ENCODE measurements at regions not wholly inside any gene's neighbourhood (a gene's known extent, or its start where the extent isn't known, plus 50 kb on each side); places are given as distances from the start of the nearest gene placed in this dataset.

DNA sequence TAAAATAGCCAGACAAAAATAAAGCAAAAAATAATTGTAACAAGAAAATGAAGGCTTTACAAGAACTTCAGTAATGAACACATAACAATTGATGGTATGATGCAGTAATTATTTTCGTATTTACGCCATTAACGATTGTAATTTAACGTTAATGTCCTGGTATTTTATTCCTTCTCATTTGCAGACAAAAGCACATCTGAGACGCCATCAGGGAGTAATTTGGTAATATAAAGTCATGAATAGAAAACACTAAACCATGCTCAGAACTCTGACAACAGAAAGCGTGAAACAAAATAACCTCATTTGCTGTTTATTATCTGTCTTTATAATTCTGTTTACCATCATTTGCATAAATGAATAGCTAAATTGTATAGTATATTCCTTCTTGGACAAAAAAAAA, 336.6 kb upstream of the THRB start:
- POLR2A ChIA-PET (ENCODE audit: partially characterized antibody) = no interaction called here
- Histone ChIP-seq H4K8ac (ENCODE audit: extremely low read depth, insufficient read depth, low read length) (no peak overlapping the region), H2BK15ac (ENCODE audit: low read length) (no peak overlapping the region), H3K56ac (replicated peaks; ENCODE audit: insufficient read length, low read depth, low read length) (no peak overlapping the region), H3K79me1 (ENCODE audit: low read depth, low read length) (no peaks in the 10 kb centered on the region), H4K91ac (replicated peaks; ENCODE audit: insufficient read length, low read length) (no peak overlapping the region), H2BK120ac (replicated peaks; ENCODE audit: low read depth, low read length) (no peak overlapping the region), H2BK20ac (ENCODE audit: low read length) (no peak overlapping the region), H3K4me2 (ENCODE audit: insufficient read depth in 1 of 2, low read depth in 2 of 2, low read length in 2 of 2) (no peak overlapping the region; a peak in 1 of 4 replicates), H3K36me3 (ENCODE audit: control insufficient read depth in 2 of 4, insufficient read depth in 4 of 4, low read length in 3 of 4) (no peaks in the 10 kb centered on the region), H4K20me1 (replicated peaks in 1 of 2; ENCODE audit: control insufficient read depth in 1 of 2, insufficient read depth in 2 of 2, low read length in 2 of 2) (peaks cover 0 to 3% of the 10 kb centered on the region in 2 experiments), H3K4me1 (replicated peaks in 1 of 4; ENCODE audit: control insufficient read depth in 3 of 4, insufficient read depth in 4 of 4, low read length in 3 of 4) (peaks cover 0 to 10% (median 4%) of the 10 kb centered on the region in 4 experiments; a peak in 5 of 7 replicates), H3K14ac (ENCODE audit: insufficient read length) (no peak overlapping the region), H3K9me3 (ENCODE audit: insufficient read depth in 2 of 2, low read depth in 1 of 2, low read length in 1 of 2) (no peaks in the 10 kb centered on the region), H3K4me3 (ENCODE audit: extremely low read depth in 1 of 4, insufficient read depth in 2 of 4, low read depth in 3 of 4, low read length in 4 of 4) (no peak overlapping the region), H4K5ac (ENCODE audit: insufficient read length, low read depth, low read length) (no peak overlapping the region), H3K79me2 (ENCODE audit: control insufficient read depth in 1 of 2, insufficient read depth in 2 of 2, low read length in 2 of 2) (no peaks in the 10 kb centered on the region), H2BK5ac (ENCODE audit: low read depth, low read length) (no peak overlapping the region), H2BK12ac (ENCODE audit: low read depth, low read length) (no peak overlapping the region), H3K23ac (ENCODE audit: insufficient read length) (no peak overlapping the region), H3K18ac (ENCODE audit: extremely low read depth, low read length) (no peak overlapping the region), H3K23me2 (ENCODE audit: low read depth, low read length) (peaks cover 17% of the 10 kb centered on the region), H3K4ac (replicated peaks; ENCODE audit: insufficient read length, low read depth, low read length) (no peak overlapping the region), H2AFZ (ENCODE audit: low read length) (no peak overlapping the region), H3K27ac (ENCODE audit: low read depth, low read length) (no peak overlapping the region), H3K9ac (replicated peaks in 1 of 4; ENCODE audit: extremely low read depth in 1 of 4, low read depth in 3 of 4, low read length in 3 of 4) (no peak overlapping the region), H2AK5ac (ENCODE audit: low read depth, low read length) (no peak overlapping the region), H3K27me3 (replicated peaks in 1 of 4; ENCODE audit: control insufficient read depth in 3 of 4, extremely low read depth in 1 of 4, insufficient read depth in 3 of 4, low read length in 3 of 4) (peaks cover 13 to 35% (median 29%) of the 10 kb centered on the region in 4 experiments)
- no peak for DNase-seq (ENCODE audit: low read depth in 1 of 2, low spot score in 2 of 2)
- no peak for FAIRE-seq
- WGBS, 2 experiments (ENCODE audit: extremely low coverage in 1 of 2, insufficient coverage in 1 of 2, insufficient read length in 1 of 2, insufficient replicate concordance in 2 of 2, low coverage in 1 of 2, low lambda C conversion rate in 2 of 2, missing lambda C conversion rate in 1 of 2) = 83% methylated on average over 6 of the region's 6 CpGs; no CpG with 5 or more reads in 1 of the 2 experiments
- CTCF ChIA-PET (ENCODE audit: partially characterized antibody) = interaction anchor here (1.4 kb wide), 1 partner anchor 203 kb away, joined by 4 read pairs; no protein-coding TSS in a partner anchor
- TF ChIP-seq CTBP2 (IDR thresholded peaks at IDR 0.05; ENCODE audit: borderline replicate concordance, insufficient read depth, insufficient read length, low read length) (no peak), JUND (IDR thresholded peaks at IDR 0.05; ENCODE audit: low read length) (no peak), TBP (IDR thresholded peaks at IDR 0.05; ENCODE audit: low read depth, low read length) (no peak)

Measured in H1 (cell line).